GM12873 (cell line): ENCODE measurements at regions not wholly inside any gene's neighbourhood (a gene's known extent, or its start where the extent isn't known, plus 50 kb on each side); places are given as distances from the start of the nearest gene placed in this dataset.

Source experiments
- CTCF ChIP-seq: IDR thresholded peaks from 2 replicates; pipeline ENCODE4 v1.5.1; 2012; ENCODE audit warnings: low read depth, mild to moderate bottlenecking, moderate library complexity, low read length, control low read depth; ENCODE audit not compliant: insufficient read depth; ENCODE audit errors: missing control alignments

- TF ChIP-seq CTCF: no peak
Measured at GRCh38 chr11:25211635-25212254, 714.9 kb downstream of the LUZP2 start.

- TF ChIP-seq CTCF: no peak
Measured at GRCh38 chr11:25214535-25215176, 717.8 kb downstream of the LUZP2 start.

- TF ChIP-seq CTCF: no peak
Measured at GRCh38 chr11:25218036-25218435, 721.2 kb downstream of the LUZP2 start.

GRCh38 chr11:25225078-25225477, 728.2 kb downstream of the LUZP2 start:
- no peak for TF ChIP-seq CTCF

GRCh38 chr11:25242928-25243327, 746.1 kb downstream of the LUZP2 start:
- TF ChIP-seq CTCF: no peak

- TF ChIP-seq CTCF: no peak
Measured at GRCh38 chr11:25244126-25244525, 747.3 kb downstream of the LUZP2 start.

- TF ChIP-seq CTCF: no peak
Measured at GRCh38 chr11:25247336-25247735, 750.5 kb downstream of the LUZP2 start.
